Muscle of leg (tissue), 3 donors: ENCODE measurements at regions not wholly inside any gene's neighbourhood (a gene's known extent, or its start where the extent isn't known, plus 50 kb on each side); places are given as distances from the start of the nearest gene placed in this dataset.

Experiments
- DNase-seq: peaks from one replicate; pipeline ENCODE4 v3.0.0; 2013
- H3K27ac ChIP-seq: one replicate; pipeline ENCODE4 v1.5.1; 2013; ENCODE audit warnings: mild to moderate bottlenecking, low read length, control low read depth
- H3K27me3 ChIP-seq: one replicate; pipeline ENCODE4 v1.6.1; 2013; ENCODE audit warnings: low read length; ENCODE audit not compliant: control insufficient read depth, insufficient read depth
- H3K36me3 ChIP-seq: one replicate; pipeline ENCODE4 v1.6.1; 2013; ENCODE audit warnings: low read length; ENCODE audit not compliant: control insufficient read depth, insufficient read depth
- H3K4me1 ChIP-seq: one replicate; pipeline ENCODE4 v1.6.1; 2013; ENCODE audit warnings: low read length; ENCODE audit not compliant: control insufficient read depth, insufficient read depth
- H3K4me3 ChIP-seq: one replicate; pipeline ENCODE4 v1.5.1; 2013; ENCODE audit warnings: low read length, control low read depth
- H3K9me3 ChIP-seq: replicated peaks from 2 replicates; pipeline ENCODE4 v1.6.1; 2013; ENCODE audit warnings: low read depth, low read length; ENCODE audit not compliant: control insufficient read depth
- WGBS: methylation state at CpG from one replicate; pipeline ENCODE4 v1.1.5; 2013; ENCODE audit warnings: missing lambda C conversion rate; ENCODE audit not compliant: insufficient coverage; 5-methylcytosine and 5-hydroxymethylcytosine counted together

GRCh38 chr22:48057116-48057835 is 1294.8 kb downstream of the TBC1D22A start:
- Histone ChIP-seq H3K4me1 (no peaks in the 10 kb centered on the region), H3K4me3 (no peak overlapping the region), H3K27ac (no peak overlapping the region), H3K27me3 (peaks cover 12% of the 10 kb centered on the region), H3K36me3 (no peaks in the 10 kb centered on the region), H3K9me3 (no peaks in the 10 kb centered on the region)
- DNase-seq, result no peak
- 77% methylated on average over 21 of the region's 22 CpGs for WGBS

- H3K36me3 ChIP-seq, result no peaks in the 10 kb centered on the region
- H3K27me3 ChIP-seq, result peaks cover 12% of the 10 kb centered on the region
- H3K4me3 ChIP-seq, result no peak overlapping the region
- no peaks in the 10 kb centered on the region for H3K9me3 ChIP-seq
- H3K4me1 ChIP-seq, result no peaks in the 10 kb centered on the region
- no peak for DNase-seq
- no peak overlapping the region for H3K27ac ChIP-seq
- 82% methylated on average over 8 of the region's 11 CpGs for WGBS
Measured at GRCh38 chr22:48055827-48056226, 1293.4 kb downstream of the TBC1D22A start.

GRCh38 chr22:48055185-48055584 is 1292.7 kb downstream of the TBC1D22A start:
- DNase-seq, result no peak
- WGBS, result 100% methylated on average over 1 of the region's 1 CpG
- Histone ChIP-seq H3K27me3 (peaks cover 12% of the 10 kb centered on the region), H3K9me3 (no peaks in the 10 kb centered on the region), H3K4me1 (no peaks in the 10 kb centered on the region), H3K36me3 (no peaks in the 10 kb centered on the region), H3K4me3 (no peak overlapping the region), H3K27ac (no peak overlapping the region)

- H3K4me3 ChIP-seq, result no peak overlapping the region
- no peaks in the 10 kb centered on the region for H3K36me3 ChIP-seq
- no peak overlapping the region for H3K27ac ChIP-seq
- H3K9me3 ChIP-seq, result no peaks in the 10 kb centered on the region
- H3K27me3 ChIP-seq, result peaks cover 12% of the 10 kb centered on the region
- WGBS, result 56% methylated on average over 10 of the region's 14 CpGs
- no peak for DNase-seq
- no peaks in the 10 kb centered on the region for H3K4me1 ChIP-seq
Measured at GRCh38 chr22:48054596-48054995, 1292.1 kb downstream of the TBC1D22A start.

- no peaks in the 10 kb centered on the region for H3K4me1 ChIP-seq
- no peak for DNase-seq
- H3K4me3 ChIP-seq, result no peak overlapping the region
- no peak overlapping the region for H3K27ac ChIP-seq
- no peaks in the 10 kb centered on the region for H3K9me3 ChIP-seq
- peaks cover 11% of the 10 kb centered on the region for H3K27me3 ChIP-seq
- no peaks in the 10 kb centered on the region for H3K36me3 ChIP-seq
- 86% methylated on average over 7 of the region's 8 CpGs for WGBS
Measured at GRCh38 chr22:48053973-48054372, 1291.5 kb downstream of the TBC1D22A start.

GRCh38 chr22:48053486-48053885 is 1291.0 kb downstream of the TBC1D22A start:
- WGBS, result 63% methylated on average over 7 of the region's 7 CpGs
- peaks cover 9% of the 10 kb centered on the region for H3K27me3 ChIP-seq
- H3K36me3 ChIP-seq, result no peaks in the 10 kb centered on the region
- H3K27ac ChIP-seq, result no peak overlapping the region
- DNase-seq, result no peak
- H3K4me3 ChIP-seq, result no peak overlapping the region
- H3K4me1 ChIP-seq, result no peaks in the 10 kb centered on the region
- H3K9me3 ChIP-seq, result no peaks in the 10 kb centered on the region

- Histone ChIP-seq H3K9me3 (no peaks in the 10 kb centered on the region), H3K27ac (no peak overlapping the region), H3K27me3 (peaks cover 7% of the 10 kb centered on the region), H3K36me3 (no peaks in the 10 kb centered on the region), H3K4me1 (no peaks in the 10 kb centered on the region), H3K4me3 (no peak overlapping the region)
- 95% methylated on average over 7 of the region's 7 CpGs for WGBS
- DNase-seq, result no peak
Measured at GRCh38 chr22:48052621-48052890, 1290.1 kb downstream of the TBC1D22A start.

- Histone ChIP-seq H3K36me3 (no peaks in the 10 kb centered on the region), H3K4me3 (no peak overlapping the region), H3K27ac (no peak overlapping the region), H3K4me1 (no peaks in the 10 kb centered on the region), H3K27me3 (peaks cover 2% of the 10 kb centered on the region), H3K9me3 (no peaks in the 10 kb centered on the region)
- WGBS, result 90% methylated on average over 7 of the region's 11 CpGs
- DNase-seq, result no peak
Measured at GRCh38 chr22:48051796-48052620, 1289.6 kb downstream of the TBC1D22A start.

- Histone ChIP-seq H3K4me1 (no peaks in the 10 kb centered on the region), H3K4me3 (no peak overlapping the region), H3K27me3 (peaks cover 2% of the 10 kb centered on the region), H3K36me3 (no peaks in the 10 kb centered on the region), H3K9me3 (no peaks in the 10 kb centered on the region), H3K27ac (no peak overlapping the region)
- WGBS, result 63% methylated on average over 4 of the region's 7 CpGs
- DNase-seq, result no peak
Measured at GRCh38 chr22:48050836-48051235, 1288.4 kb downstream of the TBC1D22A start.

GRCh38 chr22:48049116-48049515 is 1286.7 kb downstream of the TBC1D22A start:
- H3K36me3 ChIP-seq, result no peaks in the 10 kb centered on the region
- H3K27ac ChIP-seq, result no peak overlapping the region
- peaks cover 8% of the 10 kb centered on the region for H3K27me3 ChIP-seq
- H3K4me1 ChIP-seq, result no peaks in the 10 kb centered on the region
- WGBS, result 71% methylated on average over 7 of the region's 10 CpGs
- DNase-seq, result no peak
- H3K4me3 ChIP-seq, result no peak overlapping the region
- no peaks in the 10 kb centered on the region for H3K9me3 ChIP-seq
